ENCODE measurements at regions not wholly inside any gene's neighbourhood (a gene's known extent, or its start where the extent isn't known, plus 50 kb on each side); places are given as distances from the start of the nearest gene placed in this dataset.

GRCh38 chr2:105150231-105150630 lies 91.3 kb upstream of the GPR45 start:
- Histone ChIP-seq H3K4me1 (ENCODE audit: control insufficient read depth, low read depth, low read length) (no peaks in the 10 kb centered on the region), H3K9ac (ENCODE audit: low read length) (no peak overlapping the region), H3K4me3 (ENCODE audit: low read length) (no peak overlapping the region), H3K27ac (ENCODE audit: low read length) (no peak overlapping the region), H3K9me3 (ENCODE audit: control insufficient read depth, low read depth, low read length) (no peaks in the 10 kb centered on the region), H3K27me3 (ENCODE audit: control insufficient read depth, insufficient read depth, low read length) (no peaks in the 10 kb centered on the region), H3K36me3 (ENCODE audit: control insufficient read depth, low read depth, low read length) (no peaks in the 10 kb centered on the region)

- no peak overlapping the region for H3K9ac ChIP-seq (ENCODE audit: low read length)
- H3K36me3 ChIP-seq (ENCODE audit: control insufficient read depth, low read depth, low read length), result no peaks in the 10 kb centered on the region
- no peaks in the 10 kb centered on the region for H3K4me1 ChIP-seq (ENCODE audit: control insufficient read depth, low read depth, low read length)
- H3K27me3 ChIP-seq (ENCODE audit: control insufficient read depth, insufficient read depth, low read length), result no peaks in the 10 kb centered on the region
- no peak overlapping the region for H3K27ac ChIP-seq (ENCODE audit: low read length)
- H3K9me3 ChIP-seq (ENCODE audit: control insufficient read depth, low read depth, low read length), result peaks cover 19% of the 10 kb centered on the region
- no peak overlapping the region for H3K4me3 ChIP-seq (ENCODE audit: low read length)
Observed at GRCh38 chr2:105154119-105154818, 87.3 kb upstream of the GPR45 start.

GRCh38 chr2:105156166-105156565 lies 85.4 kb upstream of the GPR45 start:
- Histone ChIP-seq H3K27me3 (ENCODE audit: control insufficient read depth, insufficient read depth, low read length) (no peaks in the 10 kb centered on the region), H3K4me3 (ENCODE audit: low read length) (no peak overlapping the region), H3K4me1 (ENCODE audit: control insufficient read depth, low read depth, low read length) (no peaks in the 10 kb centered on the region), H3K9ac (ENCODE audit: low read length) (no peak overlapping the region), H3K9me3 (ENCODE audit: control insufficient read depth, low read depth, low read length) (peaks cover 19% of the 10 kb centered on the region), H3K36me3 (ENCODE audit: control insufficient read depth, low read depth, low read length) (no peaks in the 10 kb centered on the region), H3K27ac (ENCODE audit: low read length) (no peak overlapping the region)

DNA sequence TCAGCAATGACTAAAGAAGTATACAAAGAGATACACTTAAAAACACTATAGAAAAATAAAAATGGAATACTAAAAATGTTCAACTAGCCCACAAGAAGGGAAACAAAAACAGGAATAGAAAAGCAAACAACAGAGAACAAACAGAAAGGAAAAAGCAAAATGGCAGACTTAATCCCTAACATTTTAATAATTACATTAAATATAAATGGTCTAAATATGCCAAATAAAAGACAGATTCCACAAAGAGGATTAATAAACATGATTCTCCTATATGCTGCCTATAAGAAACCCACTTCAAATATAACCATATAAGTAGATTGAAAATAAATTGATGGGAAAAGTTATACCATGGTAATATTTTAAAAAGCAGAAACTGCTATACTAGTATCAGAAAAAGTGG lies 83.5 kb upstream of the GPR45 start:
- no peaks in the 10 kb centered on the region for H3K27me3 ChIP-seq (ENCODE audit: control insufficient read depth, insufficient read depth, low read length)

GRCh38 chr2:105166688-105167087 lies 74.9 kb upstream of the GPR45 start:
- no peaks in the 10 kb centered on the region for H3K36me3 ChIP-seq (ENCODE audit: control insufficient read depth, low read depth, low read length)
- H3K9ac ChIP-seq (ENCODE audit: low read length), result no peak overlapping the region
- H3K4me3 ChIP-seq (ENCODE audit: low read length), result peak overlapping the region; percentile 4
- H3K9me3 ChIP-seq (ENCODE audit: control insufficient read depth, low read depth, low read length), result no peaks in the 10 kb centered on the region
- peaks cover 18% of the 10 kb centered on the region for H3K4me1 ChIP-seq (ENCODE audit: control insufficient read depth, low read depth, low read length)
- H3K27me3 ChIP-seq (ENCODE audit: control insufficient read depth, insufficient read depth, low read length), result peaks cover 9% of the 10 kb centered on the region
- H3K27ac ChIP-seq (ENCODE audit: low read length), result no peak overlapping the region

More for the DNA sequence above, 83.5 kb upstream of the GPR45 start:
- Histone ChIP-seq H3K4me1 (ENCODE audit: control insufficient read depth, low read depth, low read length) (no peaks in the 10 kb centered on the region), H3K36me3 (ENCODE audit: control insufficient read depth, low read depth, low read length) (no peaks in the 10 kb centered on the region), H3K27ac (ENCODE audit: low read length) (no peak overlapping the region), H3K9ac (ENCODE audit: low read length) (no peak overlapping the region), H3K4me3 (ENCODE audit: low read length) (no peak overlapping the region), H3K9me3 (ENCODE audit: control insufficient read depth, low read depth, low read length) (peaks cover 22% of the 10 kb centered on the region)

DNA sequence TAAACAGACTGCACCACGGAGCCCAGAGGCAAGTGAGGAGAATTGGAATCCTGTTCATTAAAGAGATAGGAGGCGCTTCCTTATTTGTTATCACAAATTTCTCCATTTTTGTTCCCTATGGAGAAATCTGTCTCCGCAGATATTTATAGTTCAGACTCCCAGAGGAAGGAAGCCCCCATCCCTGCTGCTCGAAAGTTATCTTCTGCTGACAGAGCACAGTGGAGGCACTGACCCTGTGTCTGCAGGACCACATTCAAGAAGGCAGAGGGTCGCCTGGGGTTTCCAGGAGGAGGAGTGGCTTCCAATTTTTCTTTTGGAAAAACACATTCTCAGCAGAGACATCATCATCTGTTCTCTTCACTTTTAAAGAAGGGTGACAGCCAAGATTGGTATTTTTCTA lies 73.0 kb upstream of the GPR45 start:
- Histone ChIP-seq H3K4me3 (ENCODE audit: low read length) (no peak overlapping the region), H3K36me3 (ENCODE audit: control insufficient read depth, low read depth, low read length) (no peaks in the 10 kb centered on the region), H3K9me3 (ENCODE audit: control insufficient read depth, low read depth, low read length) (no peaks in the 10 kb centered on the region), H3K9ac (ENCODE audit: low read length) (no peak overlapping the region), H3K4me1 (ENCODE audit: control insufficient read depth, low read depth, low read length) (peaks cover 18% of the 10 kb centered on the region), H3K27me3 (ENCODE audit: control insufficient read depth, insufficient read depth, low read length) (peaks cover 9% of the 10 kb centered on the region), H3K27ac (ENCODE audit: low read length) (no peak overlapping the region)

DNA sequence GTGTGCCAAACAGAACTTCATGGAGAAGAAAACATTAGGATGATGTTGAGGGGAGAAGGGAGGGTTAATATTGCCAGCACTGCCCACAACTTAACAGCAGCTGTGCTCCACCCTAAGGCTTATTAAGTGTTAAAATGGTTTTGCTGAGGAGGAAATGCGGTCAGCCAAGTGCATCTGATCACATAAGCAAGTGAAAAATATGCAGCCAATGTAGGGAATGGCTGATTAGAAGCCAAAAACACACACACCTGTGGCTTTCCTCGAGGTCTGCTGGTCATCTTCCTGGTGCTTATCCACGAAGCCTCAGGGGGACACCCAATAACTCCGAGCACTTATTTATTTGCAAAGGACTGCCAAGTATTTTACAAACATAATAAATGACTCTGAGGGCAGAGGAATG lies 66.3 kb upstream of the GPR45 start:
- peaks cover 51% of the 10 kb centered on the region for H3K27me3 ChIP-seq (ENCODE audit: control insufficient read depth, insufficient read depth, low read length)
- no peaks in the 10 kb centered on the region for H3K36me3 ChIP-seq (ENCODE audit: control insufficient read depth, low read depth, low read length)
- no peak overlapping the region for H3K4me3 ChIP-seq (ENCODE audit: low read length)
- H3K9me3 ChIP-seq (ENCODE audit: control insufficient read depth, low read depth, low read length), result no peaks in the 10 kb centered on the region
- H3K27ac ChIP-seq (ENCODE audit: low read length), result no peak overlapping the region
- H3K4me1 ChIP-seq (ENCODE audit: control insufficient read depth, low read depth, low read length), result peaks cover 15% of the 10 kb centered on the region
- no peak overlapping the region for H3K9ac ChIP-seq (ENCODE audit: low read length)

- H3K9ac ChIP-seq (ENCODE audit: low read length), result no peak overlapping the region
- no peaks in the 10 kb centered on the region for H3K9me3 ChIP-seq (ENCODE audit: control insufficient read depth, low read depth, low read length)
- peaks cover 51% of the 10 kb centered on the region for H3K27me3 ChIP-seq (ENCODE audit: control insufficient read depth, insufficient read depth, low read length)
- no peak overlapping the region for H3K27ac ChIP-seq (ENCODE audit: low read length)
- no peaks in the 10 kb centered on the region for H3K36me3 ChIP-seq (ENCODE audit: control insufficient read depth, low read depth, low read length)
- no peak overlapping the region for H3K4me3 ChIP-seq (ENCODE audit: low read length)
- peaks cover 26% of the 10 kb centered on the region for H3K4me1 ChIP-seq (ENCODE audit: control insufficient read depth, low read depth, low read length)
Observed at GRCh38 chr2:105176429-105176828, 65.1 kb upstream of the GPR45 start.

GRCh38 chr2:105177008-105177407 lies 64.5 kb upstream of the GPR45 start:
- H3K4me3 ChIP-seq (ENCODE audit: low read length), result no peak overlapping the region
- H3K27ac ChIP-seq (ENCODE audit: low read length), result no peak overlapping the region
- H3K9me3 ChIP-seq (ENCODE audit: control insufficient read depth, low read depth, low read length), result no peaks in the 10 kb centered on the region
- H3K27me3 ChIP-seq (ENCODE audit: control insufficient read depth, insufficient read depth, low read length), result peaks cover 51% of the 10 kb centered on the region
- no peaks in the 10 kb centered on the region for H3K36me3 ChIP-seq (ENCODE audit: control insufficient read depth, low read depth, low read length)
- peaks cover 26% of the 10 kb centered on the region for H3K4me1 ChIP-seq (ENCODE audit: control insufficient read depth, low read depth, low read length)
- no peak overlapping the region for H3K9ac ChIP-seq (ENCODE audit: low read length)

- Histone ChIP-seq H3K27me3 (ENCODE audit: control insufficient read depth, insufficient read depth, low read length) (peaks cover 51% of the 10 kb centered on the region), H3K27ac (ENCODE audit: low read length) (no peak overlapping the region), H3K9me3 (ENCODE audit: control insufficient read depth, low read depth, low read length) (no peaks in the 10 kb centered on the region), H3K36me3 (ENCODE audit: control insufficient read depth, low read depth, low read length) (no peaks in the 10 kb centered on the region), H3K4me1 (ENCODE audit: control insufficient read depth, low read depth, low read length) (peaks cover 26% of the 10 kb centered on the region), H3K9ac (ENCODE audit: low read length) (no peak overlapping the region), H3K4me3 (ENCODE audit: low read length) (no peak overlapping the region)
Observed at GRCh38 chr2:105177536-105178254, 63.8 kb upstream of the GPR45 start.

- no peak overlapping the region for H3K4me3 ChIP-seq (ENCODE audit: low read length)
- H3K4me1 ChIP-seq (ENCODE audit: control insufficient read depth, low read depth, low read length), result peaks cover 26% of the 10 kb centered on the region
- H3K27me3 ChIP-seq (ENCODE audit: control insufficient read depth, insufficient read depth, low read length), result peaks cover 49% of the 10 kb centered on the region
- no peak overlapping the region for H3K9ac ChIP-seq (ENCODE audit: low read length)
- no peak overlapping the region for H3K27ac ChIP-seq (ENCODE audit: low read length)
- H3K9me3 ChIP-seq (ENCODE audit: control insufficient read depth, low read depth, low read length), result no peaks in the 10 kb centered on the region
- no peaks in the 10 kb centered on the region for H3K36me3 ChIP-seq (ENCODE audit: control insufficient read depth, low read depth, low read length)
Observed at GRCh38 chr2:105179469-105180372, 61.8 kb upstream of the GPR45 start.

All from iPS-18a (cell line).